ENCODE measurements at regions not wholly inside any gene's neighbourhood (a gene's known extent, or its start where the extent isn't known, plus 50 kb on each side); places are given as distances from the start of the nearest gene placed in this dataset.

DNA sequence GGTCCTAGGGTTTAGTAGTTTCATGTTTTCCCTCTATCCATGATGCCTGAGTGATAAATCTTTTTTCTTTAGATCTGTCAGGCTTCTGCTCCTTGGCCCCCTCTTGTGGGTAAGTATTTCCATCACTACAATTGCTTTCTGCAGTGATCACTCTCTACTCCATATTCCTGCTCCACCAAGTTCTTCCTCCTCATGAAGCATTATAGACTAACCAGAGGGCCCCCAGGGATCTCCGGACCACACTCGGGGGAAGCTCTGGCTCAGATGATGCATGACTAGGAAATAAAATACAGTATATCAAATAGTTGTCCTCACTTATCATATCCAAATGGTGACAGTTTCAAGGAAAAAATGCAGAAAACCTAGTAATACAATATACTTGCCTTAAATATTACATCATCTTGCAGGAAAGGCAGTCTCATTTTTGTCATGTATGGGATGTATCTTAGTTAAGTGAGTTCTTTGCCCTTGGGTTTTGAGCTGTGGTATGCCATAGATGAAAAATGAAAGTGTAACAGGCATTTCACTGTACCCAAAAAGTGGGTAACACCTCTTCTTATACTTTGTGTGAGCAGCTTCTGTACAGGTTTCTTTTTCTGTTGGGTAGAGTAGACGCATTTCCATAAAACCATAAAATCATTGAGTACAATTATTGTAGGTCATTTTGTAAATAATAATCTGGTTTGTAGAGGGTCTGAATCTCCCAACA is 200.9 kb upstream of the EYA4 start:
- TF ChIP-seq, protein P1, sequence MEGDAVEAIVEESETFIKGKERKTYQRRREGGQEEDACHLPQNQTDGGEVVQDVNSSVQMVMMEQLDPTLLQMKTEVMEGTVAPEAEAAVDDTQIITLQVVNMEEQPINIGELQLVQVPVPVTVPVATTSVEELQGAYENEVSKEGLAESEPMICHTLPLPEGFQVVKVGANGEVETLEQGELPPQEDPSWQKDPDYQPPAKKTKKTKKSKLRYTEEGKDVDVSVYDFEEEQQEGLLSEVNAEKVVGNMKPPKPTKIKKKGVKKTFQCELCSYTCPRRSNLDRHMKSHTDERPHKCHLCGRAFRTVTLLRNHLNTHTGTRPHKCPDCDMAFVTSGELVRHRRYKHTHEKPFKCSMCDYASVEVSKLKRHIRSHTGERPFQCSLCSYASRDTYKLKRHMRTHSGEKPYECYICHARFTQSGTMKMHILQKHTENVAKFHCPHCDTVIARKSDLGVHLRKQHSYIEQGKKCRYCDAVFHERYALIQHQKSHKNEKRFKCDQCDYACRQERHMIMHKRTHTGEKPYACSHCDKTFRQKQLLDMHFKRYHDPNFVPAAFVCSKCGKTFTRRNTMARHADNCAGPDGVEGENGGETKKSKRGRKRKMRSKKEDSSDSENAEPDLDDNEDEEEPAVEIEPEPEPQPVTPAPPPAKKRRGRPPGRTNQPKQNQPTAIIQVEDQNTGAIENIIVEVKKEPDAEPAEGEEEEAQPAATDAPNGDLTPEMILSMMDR (IDR thresholded peaks at IDR 0.05) = peak; percentile 74
- TF ChIP-seq ZFX (IDR thresholded peaks at IDR 0.05; ENCODE audit: borderline replicate concordance) = no peak

All from 22Rv1 (cell line).